Mesendoderm (in vitro differentiated cells): ENCODE measurements at regions not wholly inside any gene's neighbourhood (a gene's known extent, or its start where the extent isn't known, plus 50 kb on each side); places are given as distances from the start of the nearest gene placed in this dataset.

ENCODE experiments used
- DNase-seq: peaks from one replicate; pipeline ENCODE4 v3.0.0; 2013
- H2AK5ac ChIP-seq: 2 replicates; pipeline ENCODE4 v1.6.1; 2013; ENCODE audit warnings: low read length, inconsistent platforms
- H2BK120ac ChIP-seq: 2 replicates; pipeline ENCODE4 v1.6.1; 2013; ENCODE audit warnings: low read depth, mild to moderate bottlenecking, low read length, moderate library complexity, mixed read lengths
- H2BK15ac ChIP-seq: replicated peaks from 2 replicates; pipeline ENCODE4 v1.6.1; 2013; ENCODE audit warnings: low read depth, mild to moderate bottlenecking, moderate library complexity
- H2BK5ac ChIP-seq: 2 replicates; pipeline ENCODE4 v1.6.1; 2013; ENCODE audit warnings: low read length, inconsistent platforms
- H3K18ac ChIP-seq: 2 replicates; pipeline ENCODE4 v1.6.1; 2013; ENCODE audit warnings: mild to moderate bottlenecking, low read length, mixed read lengths
- H3K23ac ChIP-seq: one replicate; pipeline ENCODE4 v1.6.1; 2013; ENCODE audit warnings: low read length
- H3K27ac ChIP-seq: 2 replicates; pipeline ENCODE4 v1.5.1; 2013; ENCODE audit warnings: low read depth, mild to moderate bottlenecking, inconsistent platforms, low read length, moderate library complexity
- H3K27me3 ChIP-seq: 2 replicates; pipeline ENCODE4 v1.6.1; 2013; ENCODE audit warnings: low read length, control low read depth, mild to moderate bottlenecking, inconsistent platforms; ENCODE audit not compliant: insufficient read depth, poor library complexity
- H3K36me3 ChIP-seq: 2 replicates; pipeline ENCODE4 v1.6.1; 2013; ENCODE audit warnings: low read length, inconsistent platforms; ENCODE audit not compliant: control insufficient read depth, insufficient read depth
- H3K4ac ChIP-seq: one replicate; pipeline ENCODE4 v1.6.1; 2013; ENCODE audit warnings: low read depth, mild to moderate bottlenecking, low read length, moderate library complexity
- H3K4me1 ChIP-seq: 2 replicates; pipeline ENCODE4 v1.6.1; 2013; ENCODE audit warnings: low read depth, low read length, inconsistent platforms; ENCODE audit not compliant: control insufficient read depth
- H3K4me2 ChIP-seq: 2 replicates; pipeline ENCODE4 v1.6.1; 2013; ENCODE audit warnings: low read length
- H3K4me3 ChIP-seq: 2 replicates; pipeline ENCODE4 v1.5.1; 2013; ENCODE audit warnings: mild to moderate bottlenecking, low read length
- H3K56ac ChIP-seq: one replicate; pipeline ENCODE4 v1.6.1; 2013; ENCODE audit warnings: low read length
- H3K79me1 ChIP-seq: 2 replicates; pipeline ENCODE4 v1.6.1; 2013; ENCODE audit warnings: low read length, inconsistent platforms
- H3K79me2 ChIP-seq: 2 replicates; pipeline ENCODE4 v1.6.1; 2013; ENCODE audit warnings: mild to moderate bottlenecking, low read length; ENCODE audit not compliant: control insufficient read depth, insufficient read depth
- H3K9ac ChIP-seq: 2 replicates; pipeline ENCODE4 v1.6.1; 2013; ENCODE audit warnings: low read length, inconsistent platforms
- H4K5ac ChIP-seq: one replicate; pipeline ENCODE4 v1.6.1; 2013; ENCODE audit warnings: low read length
- H4K8ac ChIP-seq: one replicate; pipeline ENCODE4 v1.6.1; 2013; ENCODE audit warnings: low read depth, mild to moderate bottlenecking, control low read depth, low read length, moderate library complexity
- WGBS: extraction: QIAGEN DNeasy Blood & Tissue Kit; methylation state at CpG from one replicate; pipeline ENCODE4 v1.1.7; 2013; ENCODE audit warnings: low lambda C conversion rate, missing lambda C conversion rate; ENCODE audit not compliant: insufficient coverage; ENCODE audit errors: extremely low coverage; 5-methylcytosine and 5-hydroxymethylcytosine counted together

GRCh38 chr14:34247605-34248004, 214.4 kb downstream of the SPTSSA start:
- no CpG with 5 or more reads among the region's 1 CpG for WGBS

GRCh38 chr14:34246206-34246605, 215.8 kb downstream of the SPTSSA start:
- no peak overlapping the region for H4K5ac ChIP-seq
- H3K23ac ChIP-seq: no peak overlapping the region
- no peak overlapping the region for H4K8ac ChIP-seq
- H2BK5ac ChIP-seq: no peak overlapping the region
- H3K9ac ChIP-seq: no peak overlapping the region
- no peak overlapping the region for H3K56ac ChIP-seq
- no peaks in the 10 kb centered on the region for H3K4me1 ChIP-seq
- no peaks in the 10 kb centered on the region for H3K27me3 ChIP-seq
- no peak overlapping the region for H3K27ac ChIP-seq
- H3K4me2 ChIP-seq: no peak overlapping the region
- no CpG with 5 or more reads among the region's 4 CpGs for WGBS
- H3K79me1 ChIP-seq: no peaks in the 10 kb centered on the region
- no peak overlapping the region for H3K4ac ChIP-seq
- no peak overlapping the region for H3K18ac ChIP-seq
- no peak for DNase-seq
- H3K36me3 ChIP-seq: no peaks in the 10 kb centered on the region
- H2BK15ac ChIP-seq: no peak overlapping the region
- no peak overlapping the region for H2AK5ac ChIP-seq
- H2BK120ac ChIP-seq: no peak overlapping the region
- no peak overlapping the region for H3K4me3 ChIP-seq
- no peaks in the 10 kb centered on the region for H3K79me2 ChIP-seq

More at GRCh38 chr14:34247605-34248004, 214.4 kb downstream of the SPTSSA start:
- H3K56ac ChIP-seq: no peak overlapping the region
- H3K79me1 ChIP-seq: no peaks in the 10 kb centered on the region
- no peak for DNase-seq
- H2BK120ac ChIP-seq: no peak overlapping the region
- no peak overlapping the region for H4K8ac ChIP-seq
- no peaks in the 10 kb centered on the region for H3K36me3 ChIP-seq
- no peak overlapping the region for H2BK15ac ChIP-seq
- no peak overlapping the region for H3K27ac ChIP-seq
- H3K4me1 ChIP-seq: no peaks in the 10 kb centered on the region
- H3K23ac ChIP-seq: no peak overlapping the region
- H3K79me2 ChIP-seq: no peaks in the 10 kb centered on the region
- no peak overlapping the region for H3K18ac ChIP-seq
- H3K9ac ChIP-seq: no peak overlapping the region
- no peak overlapping the region for H3K4ac ChIP-seq
- H3K27me3 ChIP-seq: no peaks in the 10 kb centered on the region
- no peak overlapping the region for H2BK5ac ChIP-seq
- no peak overlapping the region for H3K4me2 ChIP-seq
- no peak overlapping the region for H4K5ac ChIP-seq
- H3K4me3 ChIP-seq: no peak overlapping the region
- H2AK5ac ChIP-seq: no peak overlapping the region

DNA sequence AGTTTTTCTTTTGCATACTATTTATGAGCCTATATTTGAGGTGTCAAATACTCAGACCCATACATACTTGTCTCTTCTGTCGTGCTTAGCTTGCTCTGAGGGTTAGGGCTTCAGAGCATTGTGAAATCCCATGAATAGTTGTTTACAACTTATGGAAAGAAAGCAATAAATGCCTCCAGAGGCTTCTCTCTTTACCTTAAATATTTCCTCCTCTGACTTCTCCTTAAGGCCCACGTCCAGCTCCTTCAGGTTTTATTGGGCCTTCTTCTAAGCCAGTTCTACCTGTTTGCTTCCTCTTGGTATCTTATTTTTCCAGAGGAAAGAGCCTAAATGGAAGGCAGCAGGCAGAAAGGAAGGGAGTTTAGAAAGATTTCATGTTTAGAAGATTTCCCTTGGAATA, 218.6 kb downstream of the SPTSSA start:
- H3K79me2 ChIP-seq: no peaks in the 10 kb centered on the region
- H3K4ac ChIP-seq: no peak overlapping the region
- no peak overlapping the region for H2BK120ac ChIP-seq
- no peaks in the 10 kb centered on the region for H3K4me1 ChIP-seq
- no peak overlapping the region for H3K56ac ChIP-seq
- H3K27me3 ChIP-seq: no peaks in the 10 kb centered on the region
- H4K8ac ChIP-seq: no peak overlapping the region
- H3K36me3 ChIP-seq: no peaks in the 10 kb centered on the region
- H3K4me2 ChIP-seq: no peak overlapping the region
- WGBS: no CpG with 5 or more reads among the region's 2 CpGs
- H3K9ac ChIP-seq: no peak overlapping the region
- H3K27ac ChIP-seq: no peak overlapping the region
- H4K5ac ChIP-seq: no peak overlapping the region
- H3K4me3 ChIP-seq: no peak overlapping the region
- no peak overlapping the region for H3K18ac ChIP-seq
- H2BK5ac ChIP-seq: no peak overlapping the region
- no peaks in the 10 kb centered on the region for H3K79me1 ChIP-seq
- no peak overlapping the region for H3K23ac ChIP-seq
- no peak overlapping the region for H2BK15ac ChIP-seq
- no peak overlapping the region for H2AK5ac ChIP-seq
- DNase-seq: no peak

DNA sequence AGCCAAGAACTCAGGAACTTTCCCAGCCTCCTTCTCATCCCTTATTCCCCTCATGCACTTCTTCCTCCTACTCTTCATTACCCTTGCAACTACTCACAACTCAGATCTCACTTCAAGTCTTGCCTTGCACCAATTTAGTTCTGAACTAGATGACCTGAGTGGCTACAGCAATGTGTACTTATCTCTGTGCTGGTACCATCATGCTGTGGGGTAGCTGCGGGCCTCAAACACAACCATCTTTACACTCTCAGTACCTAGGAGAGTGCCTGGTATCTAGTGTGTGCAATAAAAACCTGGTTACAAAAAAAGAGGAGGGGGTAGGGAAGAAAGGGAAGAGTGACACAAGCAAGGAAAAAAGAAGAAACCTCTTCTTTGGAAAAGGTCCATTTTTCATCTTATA, 219.0 kb downstream of the SPTSSA start:
- no CpG with 5 or more reads among the region's 1 CpG for WGBS
- H3K18ac ChIP-seq: no peak overlapping the region
- no peak overlapping the region for H3K27ac ChIP-seq

GRCh38 chr14:34241185-34241711, 220.8 kb downstream of the SPTSSA start:
- Histone ChIP-seq H3K9ac (no peak overlapping the region), H2AK5ac (no peak overlapping the region), H3K36me3 (no peaks in the 10 kb centered on the region), H3K27me3 (no peaks in the 10 kb centered on the region), H2BK5ac (no peak overlapping the region), H3K27ac (no peak overlapping the region), H4K5ac (no peak overlapping the region), H4K8ac (no peak overlapping the region), H3K18ac (no peak overlapping the region), H3K56ac (no peak overlapping the region), H2BK15ac (no peak overlapping the region), H3K79me1 (no peaks in the 10 kb centered on the region), H3K4me3 (no peak overlapping the region), H3K4me1 (no peaks in the 10 kb centered on the region), H3K4ac (no peak overlapping the region), H3K4me2 (no peak overlapping the region), H2BK120ac (no peak overlapping the region), H3K23ac (no peak overlapping the region), H3K79me2 (no peaks in the 10 kb centered on the region)
- WGBS: no CpG with 5 or more reads among the region's 3 CpGs
- DNase-seq: no peak

More for the DNA sequence above, 219.0 kb downstream of the SPTSSA start:
- no peak overlapping the region for H4K8ac ChIP-seq
- H3K56ac ChIP-seq: no peak overlapping the region
- no peak overlapping the region for H3K23ac ChIP-seq
- no peaks in the 10 kb centered on the region for H3K79me1 ChIP-seq
- H3K4me3 ChIP-seq: no peak overlapping the region
- DNase-seq: no peak
- H2AK5ac ChIP-seq: no peak overlapping the region
- no peak overlapping the region for H2BK5ac ChIP-seq
- H2BK120ac ChIP-seq: no peak overlapping the region
- H3K4me2 ChIP-seq: no peak overlapping the region
- no peaks in the 10 kb centered on the region for H3K36me3 ChIP-seq
- no peaks in the 10 kb centered on the region for H3K79me2 ChIP-seq
- no peak overlapping the region for H3K9ac ChIP-seq
- no peak overlapping the region for H2BK15ac ChIP-seq
- no peaks in the 10 kb centered on the region for H3K27me3 ChIP-seq
- H4K5ac ChIP-seq: no peak overlapping the region
- H3K4ac ChIP-seq: no peak overlapping the region
- H3K4me1 ChIP-seq: no peaks in the 10 kb centered on the region

DNA sequence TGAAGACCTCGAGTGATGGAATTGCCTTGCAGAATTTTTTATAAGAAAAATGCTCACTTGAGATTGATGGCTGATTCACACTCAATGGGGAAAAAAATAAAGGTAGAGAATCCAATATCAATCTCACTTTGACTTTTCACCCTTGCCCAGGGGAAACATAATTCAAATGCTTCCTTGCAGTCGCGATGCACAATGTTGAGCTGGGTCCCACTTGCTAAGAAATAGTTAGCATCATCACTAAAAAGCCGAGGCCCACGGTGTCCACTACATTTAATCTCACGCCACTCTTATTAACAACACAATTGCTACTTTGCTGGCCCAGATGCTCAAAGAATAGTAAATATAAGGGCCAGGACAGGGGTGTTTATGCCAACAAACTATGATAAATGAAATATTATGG, 223.4 kb downstream of the SPTSSA start:
- Histone ChIP-seq H4K5ac (no peak overlapping the region), H4K8ac (no peak overlapping the region), H3K27ac (no peak overlapping the region), H3K36me3 (no peaks in the 10 kb centered on the region), H3K79me1 (no peaks in the 10 kb centered on the region), H3K4ac (no peak overlapping the region), H3K23ac (no peak overlapping the region), H2AK5ac (no peak overlapping the region), H2BK15ac (no peak overlapping the region), H2BK5ac (no peak overlapping the region), H3K4me3 (no peak overlapping the region), H3K79me2 (no peaks in the 10 kb centered on the region), H3K27me3 (no peaks in the 10 kb centered on the region), H3K18ac (no peak overlapping the region), H3K9ac (no peak overlapping the region), H2BK120ac (no peak overlapping the region), H3K4me2 (no peak overlapping the region), H3K56ac (no peak overlapping the region), H3K4me1 (no peaks in the 10 kb centered on the region)
- DNase-seq: no peak
- no CpG with 5 or more reads among the region's 6 CpGs for WGBS
